HG03097 (cell line): ENCODE measurements at regions not wholly inside any gene's neighbourhood (a gene's known extent, or its start where the extent isn't known, plus 50 kb on each side); places are given as distances from the start of the nearest gene placed in this dataset.

Experiments used
- ATAC-seq: cut with Tn5 transposase; IDR thresholded peaks from one replicate; pipeline ENCODE4 v1.9.1; 2021; ENCODE audit not compliant: unreplicated experiment, low FRiP score

DNA sequence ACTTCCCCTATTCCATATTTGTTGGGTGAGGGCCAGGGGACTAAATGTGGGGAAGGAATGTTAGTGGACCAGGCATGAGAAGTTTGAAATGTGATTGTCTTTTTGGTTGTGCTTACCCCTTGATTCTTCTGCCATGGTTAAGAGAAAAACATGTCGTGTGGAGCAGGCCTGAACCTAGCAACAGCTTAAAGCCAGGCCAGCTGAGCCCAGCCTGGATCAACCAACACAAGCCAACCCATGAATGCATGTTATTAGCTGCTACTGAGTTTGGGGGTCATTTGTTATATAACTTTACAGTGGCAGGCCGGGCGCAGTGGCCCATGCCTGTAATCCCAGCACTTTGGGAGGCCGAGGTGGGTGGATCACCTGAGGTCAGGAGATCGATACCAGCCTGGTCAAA, 52.4 kb upstream of the TRIO start:
- ATAC-seq: no peak

DNA sequence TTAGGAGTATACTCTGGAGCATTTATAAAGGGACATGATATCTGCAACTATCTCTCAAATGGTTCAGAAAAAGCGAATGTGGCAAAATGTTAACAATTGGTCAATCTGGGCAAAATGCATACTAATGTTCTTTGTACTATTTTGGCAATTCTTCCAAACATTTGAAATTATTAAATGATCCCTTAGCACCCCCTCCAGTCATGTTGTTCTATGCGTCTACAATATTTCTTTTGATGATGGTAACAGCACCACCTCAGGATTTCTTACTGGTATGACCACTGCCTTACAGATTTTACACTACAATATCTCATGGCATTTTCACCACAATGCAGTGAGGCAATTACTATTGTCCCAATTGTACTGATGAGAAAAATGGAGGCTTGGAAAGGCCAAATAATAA, 52.9 kb upstream of the TRIO start:
- no peak for ATAC-seq

DNA sequence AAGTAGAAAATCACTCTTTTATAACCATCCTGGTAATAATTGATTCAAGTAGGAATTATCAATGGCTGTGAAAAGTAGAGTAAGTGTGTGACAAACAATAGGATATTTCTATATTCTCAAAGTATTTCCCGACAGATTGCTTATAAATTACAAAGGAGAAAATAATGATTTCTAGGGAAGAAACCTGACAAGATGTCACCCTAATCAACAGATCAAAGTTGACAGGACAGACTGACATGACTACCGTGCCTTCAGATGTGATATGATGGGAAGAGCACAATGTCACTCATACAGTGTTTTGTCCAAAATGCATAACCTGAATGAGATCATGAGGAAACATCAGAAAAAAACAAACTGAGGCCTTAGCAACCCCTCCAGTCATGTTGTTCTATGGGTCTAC, 53.9 kb upstream of the TRIO start:
- ATAC-seq: no peak

DNA sequence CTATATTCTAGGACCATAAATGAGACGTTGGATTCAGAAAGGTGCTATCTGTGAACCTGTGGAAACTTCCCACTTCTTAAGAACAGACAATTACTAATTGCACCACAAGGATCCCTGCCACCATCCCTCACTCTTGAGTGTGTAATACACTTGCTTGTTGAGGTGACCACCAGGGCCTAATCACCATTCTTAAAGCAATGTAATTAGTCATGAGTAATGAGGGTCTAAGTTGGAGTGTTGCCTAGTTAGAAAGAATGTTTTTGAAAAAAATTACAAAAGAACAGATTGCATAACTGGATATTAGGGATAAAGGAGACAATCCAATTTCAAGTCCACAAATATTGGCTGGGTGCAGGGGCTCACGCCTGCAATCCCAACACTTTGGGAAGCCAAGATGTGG, 56.9 kb upstream of the TRIO start:
- ATAC-seq: no peak

DNA sequence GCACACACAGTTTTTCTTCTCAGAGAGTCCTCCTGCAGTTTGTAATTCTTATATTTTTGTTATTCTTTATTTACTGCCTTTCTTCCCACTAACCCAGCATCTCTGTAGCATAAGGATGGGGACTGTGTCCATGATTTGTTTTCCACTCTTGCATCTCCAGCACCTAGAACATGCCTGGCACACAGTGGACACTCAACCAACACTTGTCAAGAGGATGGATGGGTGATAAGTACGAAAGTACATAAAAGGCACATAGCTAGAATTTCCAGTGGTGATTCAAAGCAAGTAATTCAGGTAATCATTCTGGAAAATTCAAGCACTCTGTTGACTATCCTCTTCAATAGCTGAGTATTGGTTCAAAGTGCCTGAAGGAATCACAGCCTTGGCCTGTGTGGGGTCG, 60.2 kb upstream of the TRIO start:
- ATAC-seq: no peak

DNA sequence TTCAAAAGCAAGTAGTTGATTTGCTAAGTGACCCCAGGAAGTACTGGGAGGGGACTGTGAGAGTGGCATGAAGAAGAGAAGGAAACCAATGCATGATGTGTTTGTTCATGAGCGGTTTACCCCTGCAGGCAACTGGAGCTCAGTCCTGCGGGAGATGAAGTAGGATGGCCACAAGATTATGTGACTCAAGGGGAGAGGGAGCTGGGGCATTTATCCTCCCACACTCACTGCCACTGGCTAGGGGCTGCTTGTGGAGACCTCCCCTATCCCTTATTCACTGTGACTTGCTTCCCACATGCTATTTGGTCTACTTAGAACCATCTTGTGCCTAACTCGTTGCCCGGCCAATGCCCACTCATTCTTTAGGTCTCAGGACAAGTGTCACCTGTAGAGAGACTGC, 60.6 kb upstream of the TRIO start:
- no peak for ATAC-seq

DNA sequence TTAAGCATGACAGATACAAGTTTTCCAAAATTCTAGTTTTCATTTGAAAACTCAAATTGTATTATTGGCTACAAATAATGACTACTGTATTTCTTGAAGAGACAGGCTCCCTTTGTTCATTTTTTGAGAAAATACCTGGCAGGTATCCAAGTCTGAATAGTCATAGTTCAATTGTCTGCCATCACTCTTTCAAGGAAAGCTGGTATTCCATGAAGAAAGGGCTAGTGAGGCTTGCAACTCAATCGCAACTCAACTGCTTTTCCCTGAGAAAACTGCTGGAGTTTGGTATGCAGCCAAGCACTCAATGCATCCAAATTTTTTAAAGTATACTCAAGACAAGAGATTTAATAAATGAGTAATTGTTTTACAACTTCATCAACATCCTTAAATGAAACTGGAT, 61.4 kb upstream of the TRIO start:
- no peak for ATAC-seq

DNA sequence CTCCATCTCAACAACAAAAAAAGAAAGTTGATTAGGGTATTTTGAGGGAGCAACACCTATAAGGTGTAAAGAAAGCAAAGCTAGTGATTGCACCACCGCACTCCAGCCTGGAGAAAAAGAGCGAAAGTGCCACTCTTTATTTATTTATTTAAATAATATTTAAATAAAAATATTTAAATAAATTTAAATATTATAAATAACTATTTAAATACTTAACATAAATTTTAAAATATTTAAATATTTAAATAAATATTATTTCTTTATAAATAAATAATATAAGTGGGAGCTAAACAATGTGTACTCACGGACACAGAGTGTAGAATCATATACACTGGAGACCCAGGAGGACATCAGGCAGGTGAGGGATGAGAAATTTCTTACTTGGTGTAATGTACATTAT, 64.4 kb upstream of the TRIO start:
- ATAC-seq: no peak

DNA sequence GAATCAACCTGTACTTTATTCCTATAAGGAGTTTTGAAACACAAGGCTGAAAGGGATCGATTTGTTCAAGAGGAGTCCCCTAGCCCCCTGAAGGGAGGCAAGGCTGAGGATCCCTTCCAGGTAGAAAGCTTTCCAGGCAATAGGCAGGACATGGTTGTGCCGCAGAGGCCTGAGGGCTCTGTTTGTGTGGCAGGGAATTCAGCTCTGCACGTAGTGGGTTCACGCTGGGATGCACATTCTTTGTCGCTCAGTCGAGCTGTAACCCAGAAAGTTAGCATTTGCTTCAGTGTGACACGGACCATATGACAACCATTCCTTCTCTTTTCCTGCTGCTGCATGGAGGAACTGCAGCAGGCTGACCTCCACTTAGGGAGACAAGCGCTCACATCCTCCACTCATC, 65.6 kb upstream of the TRIO start:
- no peak for ATAC-seq

DNA sequence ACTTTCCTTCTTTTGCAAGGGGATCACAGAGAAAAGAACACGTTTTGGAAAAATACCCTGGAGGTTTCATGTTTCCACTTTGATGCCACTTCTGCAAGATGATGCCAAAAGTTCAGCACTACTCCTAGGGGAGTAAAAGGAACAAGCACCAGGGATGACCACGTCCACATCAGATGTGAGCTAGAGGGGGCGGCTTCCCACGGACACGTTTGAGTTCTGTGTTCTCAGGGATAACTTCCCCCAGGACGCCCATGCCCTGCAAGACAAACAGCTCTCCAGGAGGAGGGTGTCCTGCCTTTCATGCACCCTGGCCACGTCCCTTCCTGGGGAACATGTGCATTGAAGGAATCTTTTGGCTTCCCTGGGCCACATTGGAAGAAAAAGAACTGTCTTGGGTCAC, 66.6 kb upstream of the TRIO start:
- no peak for ATAC-seq

DNA sequence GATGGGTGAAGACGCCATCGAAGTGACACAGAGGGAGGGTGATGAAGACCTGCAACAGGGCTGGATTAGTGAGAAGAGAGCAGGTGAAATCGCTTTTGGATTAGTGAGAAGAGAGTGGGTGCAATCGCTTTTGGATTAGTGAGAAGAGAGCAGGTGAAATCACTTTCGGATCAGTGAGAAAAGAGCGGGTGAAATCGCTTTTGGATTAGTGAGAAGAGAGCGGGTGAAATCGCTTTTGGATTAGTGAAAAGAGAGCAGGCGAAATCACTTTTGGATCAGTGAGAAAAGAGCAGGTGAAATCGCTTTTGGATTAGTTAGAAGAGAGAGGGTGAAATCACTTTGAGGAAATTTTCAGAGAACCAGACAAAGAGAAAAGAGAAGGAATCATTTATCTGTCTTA, 67.2 kb upstream of the TRIO start:
- no peak for ATAC-seq

DNA sequence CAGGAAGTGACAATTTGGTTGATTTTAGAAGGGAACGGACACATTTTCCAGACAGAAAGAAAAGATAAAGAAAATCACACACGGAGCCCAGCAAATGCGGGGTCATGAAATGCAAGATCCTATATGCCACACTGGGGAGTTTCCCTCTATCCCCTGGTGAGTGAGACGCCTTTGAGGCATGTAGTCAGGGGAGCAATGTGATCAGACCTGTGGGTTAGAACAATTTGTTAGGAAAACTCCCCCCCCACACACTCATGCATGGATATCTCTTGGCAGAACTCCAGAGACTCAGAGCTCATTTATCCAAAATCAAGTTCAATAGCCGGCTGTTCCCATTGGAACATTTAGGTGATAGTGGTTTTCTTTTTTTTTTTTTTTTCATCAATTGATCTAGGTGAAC, 71.7 kb upstream of the TRIO start:
- ATAC-seq: no peak

DNA sequence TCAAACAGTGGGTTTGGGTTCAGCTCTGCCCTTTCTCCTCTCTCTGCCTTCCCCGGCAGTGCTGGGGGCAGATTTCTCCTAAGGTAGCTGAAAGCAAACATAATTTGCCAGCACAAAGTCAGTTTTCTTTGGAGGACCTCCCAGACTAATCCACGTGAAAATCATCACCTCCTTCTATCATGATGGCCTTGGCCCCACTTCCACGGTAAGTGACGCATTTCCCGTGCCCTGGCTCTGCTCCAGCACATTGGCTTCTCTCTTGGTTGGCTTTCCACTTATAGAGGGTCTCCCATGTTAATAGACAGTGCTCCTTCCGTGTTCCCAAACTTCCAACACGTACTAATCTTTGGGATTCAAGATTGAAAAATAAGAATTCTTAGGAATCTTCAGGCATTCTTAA, 74.1 kb upstream of the TRIO start:
- no peak for ATAC-seq

DNA sequence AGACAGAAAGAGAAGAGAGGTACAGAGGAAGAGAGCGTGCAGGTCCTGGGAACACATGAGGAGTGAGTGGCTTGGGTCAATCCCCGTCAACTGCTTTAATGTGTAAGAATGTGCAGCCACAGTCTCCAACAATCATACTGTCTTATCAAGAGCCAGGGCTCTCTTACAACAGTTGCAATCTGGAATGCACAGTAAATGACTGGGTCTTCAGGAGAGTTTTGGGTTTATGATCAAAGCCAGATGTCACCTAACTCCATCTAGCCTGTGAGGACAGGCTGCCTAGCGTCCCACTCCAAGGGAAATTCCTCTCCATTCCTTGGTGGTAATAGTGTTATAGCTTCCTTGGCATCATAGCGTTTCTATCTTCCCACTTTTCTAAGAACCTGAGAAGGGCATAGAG, 75.0 kb upstream of the TRIO start:
- ATAC-seq: no peak

DNA sequence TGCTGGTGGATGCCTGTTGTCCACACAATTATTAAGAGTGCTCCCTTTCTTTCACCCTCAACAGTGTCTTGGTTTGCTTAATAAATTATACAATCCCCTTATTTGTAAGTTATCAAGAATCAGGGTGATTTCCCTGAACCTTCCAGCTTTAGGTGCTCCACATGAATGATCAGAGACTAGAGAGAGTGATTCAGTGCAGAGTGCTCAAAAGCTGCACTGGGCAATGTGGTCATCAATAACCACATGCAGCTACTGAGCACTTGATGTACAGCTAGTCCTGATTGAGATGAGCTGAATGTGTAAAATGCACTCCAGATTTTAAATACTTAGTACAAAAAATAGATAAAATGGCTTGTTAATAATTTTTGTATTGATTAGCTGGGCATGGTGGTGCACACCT, 76.8 kb upstream of the TRIO start:
- no peak for ATAC-seq

DNA sequence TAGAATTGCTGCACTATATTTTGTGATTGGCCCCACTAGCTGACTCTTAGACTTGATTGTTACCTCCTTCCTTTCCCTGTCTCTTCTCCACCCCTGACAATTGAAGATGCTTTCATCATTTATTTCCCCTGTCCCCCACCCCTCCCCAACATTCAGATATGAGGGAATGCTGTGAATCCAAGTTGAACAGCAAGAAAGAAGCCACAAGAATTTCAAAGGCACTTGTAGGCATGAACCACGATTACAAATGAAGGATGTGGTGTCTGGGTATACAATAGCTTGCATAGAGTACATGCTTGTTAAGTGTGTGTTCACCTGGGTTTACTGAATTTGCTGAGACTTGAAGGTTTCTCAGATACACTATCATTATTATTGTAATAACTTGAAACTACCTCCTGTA, 78.3 kb upstream of the TRIO start:
- no peak for ATAC-seq

DNA sequence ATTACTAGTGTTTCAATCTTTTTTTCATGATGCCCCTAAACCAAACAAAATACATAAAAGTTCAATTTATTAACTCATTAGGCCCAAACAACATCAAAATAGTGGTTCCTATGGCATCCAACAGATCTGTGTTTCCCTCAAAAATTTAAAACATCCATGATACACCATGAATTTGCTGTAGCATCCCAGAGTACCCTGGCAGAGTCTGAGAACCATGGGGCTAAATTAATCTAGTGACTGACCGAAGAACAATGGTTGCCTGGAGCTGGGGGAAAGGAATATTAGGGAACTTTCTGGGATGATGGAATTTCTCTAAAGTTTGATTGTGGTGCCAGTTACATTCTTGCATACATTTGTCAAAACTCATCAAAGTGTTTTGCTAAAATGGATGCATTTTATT, 79.5 kb upstream of the TRIO start:
- ATAC-seq: no peak

DNA sequence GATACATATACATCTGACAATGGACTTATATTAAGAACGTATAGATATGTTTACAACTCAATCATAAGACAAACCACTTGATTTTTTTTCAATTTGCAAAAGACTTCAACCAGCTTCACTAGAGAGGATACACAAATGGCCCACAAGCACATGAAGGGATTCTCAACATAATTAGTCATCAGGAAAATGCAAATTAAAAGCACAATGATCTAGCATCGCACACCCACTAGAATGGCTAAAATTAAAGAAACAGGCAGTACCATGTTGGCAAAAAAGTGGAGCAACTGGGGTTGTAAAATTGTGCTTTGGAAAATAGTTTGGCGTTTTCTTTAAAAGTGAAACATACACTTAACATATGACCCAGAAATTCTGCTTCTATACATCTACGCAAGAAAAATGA, 80.0 kb upstream of the TRIO start:
- no peak for ATAC-seq

DNA sequence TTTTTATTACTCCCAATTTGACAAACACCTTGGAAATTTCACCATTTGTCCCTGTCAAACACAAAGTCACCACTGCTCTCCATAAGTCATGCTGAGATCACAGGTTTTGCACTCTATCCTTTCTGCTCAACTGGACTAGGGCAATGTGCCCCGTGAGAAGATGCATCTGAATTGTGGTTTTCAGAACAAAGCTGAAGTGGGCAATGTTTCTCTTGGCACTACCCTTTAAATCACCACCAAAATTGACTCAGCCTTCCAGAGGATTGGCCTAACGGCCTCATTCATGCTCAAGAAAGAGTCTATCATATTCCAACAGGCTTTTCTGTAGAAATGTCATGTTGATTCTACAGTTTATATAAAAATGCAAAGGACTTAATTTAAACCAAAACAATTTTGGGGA, 81.0 kb upstream of the TRIO start:
- no peak for ATAC-seq

DNA sequence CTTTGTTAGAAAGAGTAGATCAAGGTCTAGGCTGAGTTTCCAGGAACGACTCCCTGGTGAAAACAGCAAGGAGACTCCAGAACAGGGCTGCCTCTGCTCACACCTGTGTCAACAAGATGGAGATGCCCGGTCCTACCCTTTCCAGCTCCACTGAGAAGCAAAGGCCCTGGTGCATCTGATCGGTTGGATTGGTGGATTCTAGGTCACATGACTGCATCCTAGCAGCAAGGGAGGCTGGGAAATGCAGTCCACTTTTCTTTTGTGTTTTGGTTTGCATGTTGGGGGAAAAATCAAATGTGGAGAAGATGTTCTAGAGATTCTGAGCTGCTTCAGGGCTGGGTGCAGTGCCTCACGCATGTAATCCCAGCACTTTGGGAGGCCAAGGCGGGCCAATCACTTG, 82.0 kb upstream of the TRIO start:
- ATAC-seq: no peak

DNA sequence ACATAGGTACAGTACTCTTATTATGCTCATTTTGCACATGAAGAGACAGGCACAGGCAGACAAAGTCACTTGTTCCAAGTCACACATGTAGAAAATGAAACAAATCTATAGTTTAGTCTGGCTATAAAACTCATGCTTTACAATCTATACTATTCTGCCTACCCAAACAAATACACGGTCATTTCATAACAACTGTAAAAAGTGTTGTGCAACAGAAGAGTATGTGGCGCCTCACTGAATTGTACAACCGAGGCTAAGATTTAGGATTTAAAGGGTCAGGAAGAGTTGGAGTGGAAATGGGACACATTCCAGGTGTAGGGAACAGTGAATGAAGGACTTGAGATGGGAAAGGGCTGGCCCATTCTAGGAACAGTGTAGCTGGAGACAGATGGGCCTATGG, 82.9 kb upstream of the TRIO start:
- no peak for ATAC-seq

DNA sequence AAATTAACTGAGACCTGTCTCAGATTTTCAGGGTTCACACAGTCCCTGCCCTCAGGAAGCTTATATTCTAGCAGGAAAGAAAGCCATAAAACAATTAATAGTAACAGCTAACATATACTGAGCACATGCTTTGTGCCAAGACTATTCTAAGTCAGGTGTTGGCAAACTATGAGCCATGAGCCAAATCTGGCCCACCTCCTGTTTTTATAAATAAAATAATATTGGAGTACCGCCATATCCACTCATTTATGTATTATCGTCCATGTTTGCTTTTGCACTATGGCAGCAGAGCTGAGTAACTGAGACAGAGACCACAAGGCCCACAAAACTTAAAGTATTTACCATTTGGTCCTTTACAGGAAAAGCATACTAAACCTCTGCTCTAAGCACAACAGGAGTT, 83.3 kb upstream of the TRIO start:
- ATAC-seq: no peak

DNA sequence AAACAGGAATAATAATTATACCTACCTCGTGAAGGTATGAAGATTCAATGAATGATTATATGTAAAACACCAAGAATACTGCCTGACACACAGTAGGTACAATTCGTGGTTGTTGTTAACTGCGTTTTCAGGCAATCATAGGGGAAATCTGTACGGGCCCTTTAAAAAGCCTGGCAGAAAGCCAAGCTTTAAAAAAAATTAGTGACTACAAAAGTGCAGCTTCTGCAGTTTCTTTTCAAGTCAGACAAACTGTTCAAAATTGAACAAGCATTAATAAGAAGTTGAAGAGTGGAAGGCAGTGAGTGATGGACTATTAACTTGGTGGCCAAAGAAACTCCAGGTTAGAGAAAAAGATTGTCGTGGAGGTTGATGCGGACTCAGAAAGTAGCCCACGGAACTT, 85.9 kb upstream of the TRIO start:
- no peak for ATAC-seq

DNA sequence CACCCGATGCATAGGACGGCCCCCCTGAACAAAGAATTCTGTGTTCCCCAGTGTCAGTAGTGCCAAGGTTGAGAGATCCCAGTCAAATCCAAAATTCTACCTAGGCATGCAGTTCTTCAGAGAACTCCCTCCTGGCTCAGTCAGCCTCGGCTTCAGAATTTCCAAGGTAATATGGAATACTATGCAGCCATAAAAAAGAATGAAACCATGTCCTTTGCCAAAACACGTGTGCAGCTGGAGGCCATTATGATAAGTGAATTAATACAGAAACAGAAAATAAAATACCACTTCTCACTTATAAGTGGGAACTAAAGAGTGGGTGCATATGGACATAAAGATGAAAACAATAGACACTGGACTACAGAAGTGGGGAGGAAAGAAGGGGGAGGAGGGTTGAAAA, 87.1 kb upstream of the TRIO start:
- no peak for ATAC-seq
